ENCODE measurements at regions not wholly inside any gene's neighbourhood (a gene's known extent, or its start where the extent isn't known, plus 50 kb on each side); places are given as distances from the start of the nearest gene placed in this dataset.

DNA sequence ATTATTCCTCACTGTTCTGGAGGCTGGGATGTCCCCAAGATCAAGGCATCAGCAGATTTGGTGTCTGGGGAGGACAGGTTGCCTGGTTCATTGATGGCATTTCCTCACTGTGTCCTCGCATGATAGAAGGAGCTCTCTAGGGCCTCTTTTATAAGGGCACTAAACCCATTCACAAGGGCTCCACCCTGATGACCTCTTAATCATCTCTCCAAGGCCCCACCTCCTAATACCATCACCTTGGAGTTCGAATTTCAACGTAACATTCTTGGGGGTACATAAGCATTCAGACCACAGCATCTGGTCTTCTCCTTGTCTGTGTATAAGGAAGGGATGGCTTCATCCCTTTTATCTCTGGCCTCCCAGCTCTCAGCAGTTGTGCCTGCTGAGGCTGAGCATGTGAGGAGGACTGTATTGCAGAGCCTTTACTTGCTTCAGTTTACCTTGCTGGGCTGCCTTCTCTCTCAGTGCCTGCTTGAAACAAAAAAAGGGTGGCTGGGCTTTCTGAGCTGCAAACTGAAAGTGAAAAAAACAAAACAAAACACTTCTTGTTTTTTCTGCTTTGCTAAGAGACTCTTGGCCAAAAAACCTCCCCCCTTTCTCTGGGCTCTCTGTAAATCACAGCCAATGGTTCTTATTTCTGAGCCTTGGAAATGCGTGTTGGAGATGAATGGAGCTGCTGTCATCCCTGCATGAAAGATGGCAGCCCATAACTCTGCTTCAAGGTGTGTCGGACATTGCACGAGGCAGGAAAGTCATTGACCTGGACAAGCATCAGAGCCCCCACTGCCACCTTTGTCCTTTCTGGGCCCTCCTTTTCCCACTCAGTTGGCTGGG lies 75.8 kb downstream of the RHOU start:
- TF ChIP-seq, protein P1, sequence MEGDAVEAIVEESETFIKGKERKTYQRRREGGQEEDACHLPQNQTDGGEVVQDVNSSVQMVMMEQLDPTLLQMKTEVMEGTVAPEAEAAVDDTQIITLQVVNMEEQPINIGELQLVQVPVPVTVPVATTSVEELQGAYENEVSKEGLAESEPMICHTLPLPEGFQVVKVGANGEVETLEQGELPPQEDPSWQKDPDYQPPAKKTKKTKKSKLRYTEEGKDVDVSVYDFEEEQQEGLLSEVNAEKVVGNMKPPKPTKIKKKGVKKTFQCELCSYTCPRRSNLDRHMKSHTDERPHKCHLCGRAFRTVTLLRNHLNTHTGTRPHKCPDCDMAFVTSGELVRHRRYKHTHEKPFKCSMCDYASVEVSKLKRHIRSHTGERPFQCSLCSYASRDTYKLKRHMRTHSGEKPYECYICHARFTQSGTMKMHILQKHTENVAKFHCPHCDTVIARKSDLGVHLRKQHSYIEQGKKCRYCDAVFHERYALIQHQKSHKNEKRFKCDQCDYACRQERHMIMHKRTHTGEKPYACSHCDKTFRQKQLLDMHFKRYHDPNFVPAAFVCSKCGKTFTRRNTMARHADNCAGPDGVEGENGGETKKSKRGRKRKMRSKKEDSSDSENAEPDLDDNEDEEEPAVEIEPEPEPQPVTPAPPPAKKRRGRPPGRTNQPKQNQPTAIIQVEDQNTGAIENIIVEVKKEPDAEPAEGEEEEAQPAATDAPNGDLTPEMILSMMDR (conservative IDR thresholded peaks at IDR 0.05; ENCODE audit: low read depth, low read length): no peak
- no peak for TF ChIP-seq EZH2 (IDR thresholded peaks at IDR 0.05; ENCODE audit: borderline replicate concordance, low read depth, low read length, poor library complexity, severe bottlenecking)
